Uterus (tissue), 3 donors: ENCODE measurements at regions not wholly inside any gene's neighbourhood (a gene's known extent, or its start where the extent isn't known, plus 50 kb on each side); places are given as distances from the start of the nearest gene placed in this dataset.
A peak's percentile ranks its signal among the peaks of the same experiment; 100 is the strongest.

Experiments used
- DNase-seq, 2 donors: peaks; one replicate each; pipeline ENCODE4 v3.0.0-alpha.2; 2019 to 2020
- H3K27ac ChIP-seq, 2 donors: fragments of 200-600 bp; sonication (generic); 1 replicate in 1 of 2; 2 replicates in 1 of 2; pipeline ENCODE4 v1.5.1; 2016 to 2018
- H3K27me3 ChIP-seq, 2 donors: fragments of 200-600 bp; sonication (generic); one replicate each; pipeline ENCODE4 v1.5.1; 2018 to 2019; ENCODE audit warnings: control low read depth in 1 of 2
- H3K36me3 ChIP-seq, 2 donors: fragments of 200-600 bp; sonication (generic); one replicate each; pipeline ENCODE4 v1.5.1; 2019; ENCODE audit warnings: control low read depth in 1 of 2
- H3K4me1 ChIP-seq, 2 donors: fragments of 200-600 bp; sonication (generic); one replicate each; pipeline ENCODE4 v1.5.1; 2018 to 2019; ENCODE audit warnings: control low read depth in 1 of 2
- H3K4me3 ChIP-seq, 2 donors: fragments of 200-600 bp; sonication (generic); 1 replicate in 1 of 2; 2 replicates in 1 of 2; pipeline ENCODE4 v1.5.1; 2018 to 2019; ENCODE audit warnings: mild to moderate bottlenecking in 1 of 2
- H3K9me3 ChIP-seq, 2 donors: fragments of 200-600 bp; sonication (generic); one replicate each; pipeline ENCODE4 v1.5.1; 2019; ENCODE audit warnings: control low read depth in 1 of 2
- POLR2A ChIP-seq, 2 donors: fragments of 450-650 bp; IDR thresholded peaks; one replicate each; pipeline ENCODE4 v1.6.1; 2016; ENCODE audit warnings: antibody characterized with exemption in 2 of 2, mild to moderate bottlenecking in 1 of 2, moderate library complexity in 1 of 2
- intact Hi-C: fragments of 100-400 bp; cut with DNase I; formaldehyde crosslinking; loops from one replicate; pipeline ENCODE4 v1.15.1; 2023; ENCODE audit warnings: low total_unique reads
- TF ChIP-seq, protein P1 (sequence below), 4 experiments: fragments of 200-600 bp in 2 of 4; fragments of 450-650 bp in 2 of 4; sonication (generic) in 2 of 4; IDR thresholded peaks; one replicate each; pipeline ENCODE4 v1.5.1; 2016 to 2019; ENCODE audit warnings: antibody characterized with exemption in 4 of 4, mild to moderate bottlenecking in 2 of 4, moderate library complexity in 1 of 4
- donor health status: DM: yes; HTN: yes; CAD: no.

DNA sequence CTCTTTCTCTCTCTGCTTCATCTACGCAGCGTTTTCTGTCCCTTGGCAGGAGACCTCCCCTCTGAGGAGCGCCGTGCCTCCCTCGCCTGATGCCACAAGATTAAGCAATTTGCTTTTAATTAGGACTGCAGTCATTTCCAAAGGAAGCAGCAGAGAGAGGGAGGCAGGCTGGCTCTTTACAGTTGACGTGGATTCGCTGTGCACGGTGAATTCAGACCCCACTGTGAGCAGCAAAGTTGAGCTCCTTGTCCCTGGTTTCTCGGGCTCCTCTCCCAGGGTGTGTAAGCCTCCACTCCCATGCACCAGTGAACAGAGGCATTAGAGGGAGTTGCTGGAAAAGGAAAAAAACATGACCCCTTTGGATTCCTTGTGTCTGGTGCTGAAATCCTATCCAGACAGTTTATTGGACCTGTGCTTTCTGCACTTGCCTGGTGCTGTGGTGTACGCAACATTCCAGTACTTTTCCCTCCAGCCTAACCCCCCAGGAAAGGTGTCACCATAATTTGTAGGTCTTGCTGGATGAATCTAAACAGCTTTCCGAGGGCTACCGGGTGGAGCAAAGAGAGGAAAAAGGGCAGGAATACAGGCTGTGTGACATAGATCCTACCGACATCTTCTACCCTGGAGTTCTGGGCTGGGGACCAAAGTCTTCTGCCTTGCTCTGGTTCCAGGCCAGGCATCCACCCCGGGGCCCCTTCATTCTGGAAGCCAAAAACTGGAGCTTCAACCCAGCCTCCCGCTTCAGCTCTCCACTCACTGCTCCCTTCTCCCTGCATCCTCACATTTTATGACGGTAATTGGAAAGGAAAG, 171.0 kb downstream of the MAF start:
- Histone ChIP-seq H3K27me3 (no peaks in the 10 kb centered on the region), H3K9me3 (no peaks in the 10 kb centered on the region), H3K36me3 (no peaks in the 10 kb centered on the region), H3K4me1 (peaks cover 0 to 3% of the 10 kb centered on the region in 2 donors), H3K27ac (peak overlapping the region; percentile 40 to 51), H3K4me3 (no peak overlapping the region)
- TF ChIP-seq, protein P1, sequence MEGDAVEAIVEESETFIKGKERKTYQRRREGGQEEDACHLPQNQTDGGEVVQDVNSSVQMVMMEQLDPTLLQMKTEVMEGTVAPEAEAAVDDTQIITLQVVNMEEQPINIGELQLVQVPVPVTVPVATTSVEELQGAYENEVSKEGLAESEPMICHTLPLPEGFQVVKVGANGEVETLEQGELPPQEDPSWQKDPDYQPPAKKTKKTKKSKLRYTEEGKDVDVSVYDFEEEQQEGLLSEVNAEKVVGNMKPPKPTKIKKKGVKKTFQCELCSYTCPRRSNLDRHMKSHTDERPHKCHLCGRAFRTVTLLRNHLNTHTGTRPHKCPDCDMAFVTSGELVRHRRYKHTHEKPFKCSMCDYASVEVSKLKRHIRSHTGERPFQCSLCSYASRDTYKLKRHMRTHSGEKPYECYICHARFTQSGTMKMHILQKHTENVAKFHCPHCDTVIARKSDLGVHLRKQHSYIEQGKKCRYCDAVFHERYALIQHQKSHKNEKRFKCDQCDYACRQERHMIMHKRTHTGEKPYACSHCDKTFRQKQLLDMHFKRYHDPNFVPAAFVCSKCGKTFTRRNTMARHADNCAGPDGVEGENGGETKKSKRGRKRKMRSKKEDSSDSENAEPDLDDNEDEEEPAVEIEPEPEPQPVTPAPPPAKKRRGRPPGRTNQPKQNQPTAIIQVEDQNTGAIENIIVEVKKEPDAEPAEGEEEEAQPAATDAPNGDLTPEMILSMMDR (IDR thresholded peaks at IDR 0.05) = no peak
- no peak for TF ChIP-seq POLR2A (IDR thresholded peaks at IDR 0.05)
- DNase-seq = peak; percentile 34 to 53
- intact Hi-C loops = no loop called here

DNA sequence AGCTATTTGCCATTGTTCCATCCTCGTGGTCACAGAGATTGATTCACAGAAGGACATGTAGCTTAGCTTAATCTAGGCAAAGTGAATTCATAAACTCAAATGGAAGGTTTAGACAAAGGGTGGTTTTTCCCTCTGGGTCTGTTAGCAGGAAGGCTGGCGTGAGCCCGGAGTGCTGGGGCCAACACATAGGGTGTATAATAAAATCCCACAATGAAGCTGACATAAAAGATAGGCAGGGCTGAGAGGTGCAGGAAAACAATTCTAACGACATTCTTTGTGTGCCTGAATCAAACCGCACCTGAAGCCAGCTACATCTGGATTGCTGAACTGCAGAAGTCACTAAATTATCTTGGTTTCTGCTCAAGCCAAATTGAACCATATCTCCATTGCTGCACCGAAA, 173.9 kb downstream of the MAF start:
- intact Hi-C loops = no loop called here
- Histone ChIP-seq H3K27me3 (no peaks in the 10 kb centered on the region), H3K4me3 (no peak overlapping the region), H3K4me1 (peaks cover 0 to 3% of the 10 kb centered on the region in 2 donors), H3K27ac (no peak overlapping the region), H3K36me3 (no peaks in the 10 kb centered on the region), H3K9me3 (no peaks in the 10 kb centered on the region)
- TF ChIP-seq POLR2A (IDR thresholded peaks at IDR 0.05) = no peak
- TF ChIP-seq, protein P1 (IDR thresholded peaks at IDR 0.05) = no peak
- no peak for DNase-seq

DNA sequence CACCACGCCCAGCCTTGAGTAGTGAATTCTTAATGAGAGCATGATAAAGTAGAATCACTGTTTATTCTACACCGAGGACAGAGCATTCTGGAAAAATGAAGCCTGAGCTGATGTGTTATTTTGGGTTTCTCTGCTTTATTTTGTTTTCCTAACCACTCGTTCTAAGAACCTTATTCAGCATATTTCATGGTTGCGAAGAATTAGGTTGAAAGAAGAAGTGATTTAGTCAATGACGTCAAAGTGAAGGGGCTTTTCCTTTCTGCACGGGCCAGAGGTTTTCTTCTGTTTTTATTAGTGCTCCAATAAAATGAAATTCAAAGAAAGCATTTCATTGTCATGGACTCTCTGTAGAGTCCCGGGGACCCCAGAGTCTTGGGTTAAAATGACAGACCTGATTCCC, 178.5 kb downstream of the MAF start:
- TF ChIP-seq, protein P1 (IDR thresholded peaks at IDR 0.05) = no peak
- TF ChIP-seq POLR2A (IDR thresholded peaks at IDR 0.05) = no peak
- Histone ChIP-seq H3K9me3 (no peaks in the 10 kb centered on the region), H3K27me3 (no peaks in the 10 kb centered on the region), H3K4me3 (no peak overlapping the region), H3K4me1 (no peaks in the 10 kb centered on the region), H3K36me3 (no peaks in the 10 kb centered on the region), H3K27ac (no peak overlapping the region)
- no peak for DNase-seq
- intact Hi-C loops = no loop called here

DNA sequence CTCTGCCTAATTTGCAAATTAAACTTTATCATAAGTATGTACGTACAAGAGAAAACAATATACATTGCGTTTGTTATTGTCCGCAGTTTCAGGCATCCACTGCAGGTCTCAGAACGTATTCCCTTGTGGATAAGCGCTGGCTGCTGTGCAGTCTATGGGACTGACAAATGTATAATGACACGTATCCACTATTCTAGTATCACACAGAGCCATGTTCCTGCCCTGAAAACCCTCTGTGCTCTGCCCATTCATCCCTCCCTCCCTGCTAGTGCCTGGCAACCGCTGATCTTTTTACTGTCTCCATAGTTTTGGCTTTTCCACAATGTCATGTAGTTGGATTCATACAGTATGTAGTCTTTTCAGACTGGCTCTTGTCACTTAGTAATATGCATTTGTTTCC, 179.4 kb downstream of the MAF start:
- no peak for DNase-seq
- intact Hi-C loops = no loop called here
- Histone ChIP-seq H3K27me3 (no peaks in the 10 kb centered on the region), H3K27ac (no peak overlapping the region), H3K9me3 (no peaks in the 10 kb centered on the region), H3K4me3 (no peak overlapping the region), H3K36me3 (no peaks in the 10 kb centered on the region), H3K4me1 (no peaks in the 10 kb centered on the region)
- TF ChIP-seq, protein P1 (IDR thresholded peaks at IDR 0.05) = no peak
- no peak for TF ChIP-seq POLR2A (IDR thresholded peaks at IDR 0.05)

DNA sequence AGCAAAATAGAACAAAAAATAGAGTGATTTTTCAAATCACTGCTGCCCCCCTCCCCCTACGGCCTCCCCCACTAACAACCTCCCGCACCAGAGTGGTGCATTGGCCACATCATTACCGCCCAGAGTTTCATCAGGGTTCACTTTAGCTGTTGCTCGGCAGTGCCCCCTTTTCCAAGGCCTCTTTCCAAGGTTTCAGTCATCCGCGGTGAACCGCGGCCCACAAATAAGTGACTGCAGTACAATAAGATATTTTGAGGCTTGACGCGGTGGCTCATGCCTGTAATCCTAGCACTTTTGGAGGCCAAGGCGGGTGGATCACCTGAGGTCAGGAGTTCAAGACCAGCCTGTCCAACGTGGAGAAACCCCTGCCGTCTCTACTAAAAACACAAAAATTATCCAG, 180.0 kb downstream of the MAF start:
- H3K27me3 ChIP-seq = no peaks in the 10 kb centered on the region
- no peak for DNase-seq
- H3K9me3 ChIP-seq = no peaks in the 10 kb centered on the region
- no peak overlapping the region for H3K4me3 ChIP-seq
- intact Hi-C loops = no loop called here
- no peak for TF ChIP-seq POLR2A (IDR thresholded peaks at IDR 0.05)
- TF ChIP-seq, protein P1 (IDR thresholded peaks at IDR 0.05) = no peak
- no peaks in the 10 kb centered on the region for H3K4me1 ChIP-seq
- H3K36me3 ChIP-seq = no peaks in the 10 kb centered on the region
- H3K27ac ChIP-seq = no peak overlapping the region
